HCT116 (cell line): ENCODE measurements at regions not wholly inside any gene's neighbourhood (a gene's known extent, or its start where the extent isn't known, plus 50 kb on each side); places are given as distances from the start of the nearest gene placed in this dataset.

Experiments used
- ATAC-seq: fragments of 200-7000 bp; cut with Tn5 transposase; 2 replicates; pipeline ENCODE4 v1.9.1; 2020; ENCODE audit warnings: mild to moderate bottlenecking, moderate library complexity
- BruUV-seq: library from RNA; stranded (reverse); fragments of 400-500 nt; replicated peaks from 2 replicates; lab custom pipeline; 2021; lab: Mats Ljungman, UMichigan
- CTCF ChIA-PET: fragments of 300-600 bp; sonication (Branson Sonifier 250); formaldehyde crosslinking; loops from one replicate; lab custom pipeline; 2021; ENCODE audit warnings: antibody characterized with exemption; lab: Charles Lee
- POLR2A ChIA-PET: fragments of 300-600, 350-600 bp; sonication (Branson Sonifier 250); formaldehyde crosslinking; loops from one replicate; lab custom pipeline; 2021; ENCODE audit warnings: antibody characterized with exemption; lab: Charles Lee
- RAD21 ChIA-PET, 2 experiments: fragments of 300-600 bp; sonication (Branson Sonifier 250); formaldehyde crosslinking; loops; one replicate each; lab custom pipeline; 2023; ENCODE audit warnings: low total read pairs in 2 of 2; ENCODE audit not compliant: uncharacterized antibody in 2 of 2, unreplicated experiment in 2 of 2, low non-redundant PET in 1 of 2; lab: Charles Lee
- DNase-seq: peaks from one replicate; pipeline ENCODE4 v3.0.0-alpha.2; 2010; ENCODE audit warnings: low read depth, low spot score
- H2AFZ ChIP-seq: fragments of 200-600 bp; shearing (Covaris generic), sonication (generic); 2 replicates; pipeline ENCODE4 v1.6.1; 2017; ENCODE audit warnings: low read depth, mixed run types, mixed read lengths, antibody characterized with exemption, low read length; ENCODE audit not compliant: poor library complexity, severe bottlenecking
- H3K27ac ChIP-seq: 2 replicates; pipeline ENCODE4 v1.5.1; 2012; ENCODE audit warnings: low read depth, low read length
- H3K27me3 ChIP-seq: fragments of 200-600 bp; sonication (generic); 2 replicates; pipeline ENCODE4 v1.6.1; 2016; ENCODE audit warnings: mixed run types, low read length, mixed read lengths; ENCODE audit not compliant: insufficient read depth
- H3K36me3 ChIP-seq, 2 experiments: fragments of 200-500 bp in 1 of 2; fragments of 200-600 bp in 1 of 2; sonication (Bioruptor generic) in 1 of 2; sonication (generic) in 1 of 2; 2 replicates each; pipeline versions ENCODE4 v1.5.1 to v1.6.1; 2014 to 2016; ENCODE audit warnings: low read length in 2 of 2, inconsistent platforms in 1 of 2, mixed read lengths in 1 of 2, mixed run types in 1 of 2; ENCODE audit not compliant: insufficient read depth in 2 of 2, control insufficient read depth in 1 of 2
- H3K4me1 ChIP-seq, 2 experiments: fragments of 200-600 bp in 1 of 2; sonication (generic) in 1 of 2; 2 replicates each; pipeline versions ENCODE4 v1.5.1 to v1.6.1; 2012 to 2017; ENCODE audit warnings: low read length in 2 of 2, inconsistent platforms in 1 of 2, mild to moderate bottlenecking in 1 of 2, mixed read lengths in 1 of 2, mixed run types in 1 of 2, moderate library complexity in 1 of 2; ENCODE audit not compliant: insufficient read depth in 2 of 2, control insufficient read depth in 1 of 2
- H3K4me2 ChIP-seq: fragments of 200-600 bp; sonication (generic); 2 replicates; pipeline ENCODE4 v1.6.1; 2017; ENCODE audit warnings: mixed run types, low read length, mixed read lengths
- H3K4me3 ChIP-seq, 2 experiments: fragments of 200-600 bp in 1 of 2; sonication (generic) in 1 of 2; replicated peaks in 1 of 2; 2 replicates each; pipeline ENCODE4 v1.5.1; 2011 to 2016; ENCODE audit warnings: low read length in 2 of 2, control low read depth in 1 of 2, low read depth in 1 of 2, mild to moderate bottlenecking in 1 of 2, mixed read lengths in 1 of 2, mixed run types in 1 of 2
- H3K79me2 ChIP-seq: fragments of 200-600 bp; sonication (generic); 2 replicates; pipeline ENCODE4 v1.6.1; 2017; ENCODE audit warnings: mild to moderate bottlenecking, mixed run types, low read length, moderate library complexity, mixed read lengths; ENCODE audit not compliant: insufficient read depth
- H3K9ac ChIP-seq: fragments of 200-600 bp; sonication (generic); 2 replicates; pipeline ENCODE4 v1.6.1; 2016; ENCODE audit warnings: low read length, mixed read lengths
- H3K9me2 ChIP-seq: fragments of 200-600 bp; sonication (generic), shearing (Covaris generic); 2 replicates; pipeline ENCODE4 v1.6.1; 2017; ENCODE audit warnings: mixed run types, mild to moderate bottlenecking, moderate library complexity; ENCODE audit not compliant: insufficient read depth
- H3K9me3 ChIP-seq, 2 experiments: fragments of 200-500 bp in 1 of 2; fragments of 200-600 bp in 1 of 2; sonication (Bioruptor generic) in 1 of 2; sonication (generic) in 1 of 2; 2 replicates each; pipeline ENCODE4 v1.6.1; 2014 to 2017; ENCODE audit warnings: low read length in 2 of 2, mixed read lengths in 2 of 2, inconsistent platforms in 1 of 2, low read depth in 1 of 2, mild to moderate bottlenecking in 1 of 2, mixed run types in 1 of 2, moderate library complexity in 1 of 2; ENCODE audit not compliant: control insufficient read depth in 1 of 2, insufficient read depth in 1 of 2
- H4K20me1 ChIP-seq: fragments of 200-600 bp; sonication (generic), shearing (Covaris generic); 2 replicates; pipeline ENCODE4 v1.6.1; 2017; ENCODE audit warnings: mixed run types, mild to moderate bottlenecking, moderate library complexity; ENCODE audit not compliant: insufficient read depth
- ATF3 ChIP-seq: IDR thresholded peaks from 2 replicates; pipeline ENCODE4 v1.6.1; 2012
- CBX3 ChIP-seq: IDR thresholded peaks from 2 replicates; pipeline ENCODE4 v1.6.1; 2012; ENCODE audit warnings: low read depth
- CEBPB ChIP-seq: IDR thresholded peaks from 2 replicates; pipeline ENCODE4 v1.6.1; 2012; ENCODE audit warnings: low read depth
- CTCF ChIP-seq, 3 experiments: fragments of 200-600 bp in 1 of 3; sonication (generic) in 1 of 3; IDR thresholded peaks in 2 of 3; conservative IDR thresholded peaks in 1 of 3; 2 replicates each; pipeline ENCODE4 v1.5.1; 2012 to 2017; ENCODE audit warnings: low read depth in 2 of 3, low read length in 2 of 3, antibody characterized with exemption in 1 of 3, borderline replicate concordance in 1 of 3, control low read depth in 1 of 3, mild to moderate bottlenecking in 1 of 3, mixed read lengths in 1 of 3, mixed run types in 1 of 3, moderate library complexity in 1 of 3; ENCODE audit not compliant: insufficient read depth in 1 of 3
- ELF1 ChIP-seq: IDR thresholded peaks from 2 replicates; pipeline ENCODE4 v1.6.1; 2012; ENCODE audit warnings: low read depth, borderline replicate concordance
- EZH2phosphoT487 ChIP-seq: fragments of 200-600 bp; IDR thresholded peaks from 2 replicates; pipeline ENCODE4 v1.6.1; 2018; ENCODE audit warnings: antibody characterized with exemption, borderline replicate concordance
- JUND ChIP-seq: IDR thresholded peaks from 2 replicates; pipeline ENCODE4 v1.6.1; 2012
- MAX ChIP-seq: IDR thresholded peaks from 2 replicates; pipeline ENCODE4 v1.6.1; 2012
- POLR2A ChIP-seq: IDR thresholded peaks from 2 replicates; pipeline ENCODE4 v1.7.0; 2011; ENCODE audit warnings: borderline replicate concordance; ENCODE audit not compliant: insufficient read depth, insufficient read length; ENCODE audit errors: extremely low read depth
- POLR2AphosphoS5 ChIP-seq: IDR thresholded peaks from 2 replicates; pipeline ENCODE4 v1.6.1; 2011; ENCODE audit warnings: mild to moderate bottlenecking, low read depth, low read length, moderate library complexity
- REST ChIP-seq: IDR thresholded peaks from 2 replicates; pipeline ENCODE4 v1.6.1; 2012; ENCODE audit warnings: low read depth
- SP1 ChIP-seq: IDR thresholded peaks from 2 replicates; pipeline ENCODE4 v1.6.1; 2012; ENCODE audit warnings: low read depth
- SRF ChIP-seq: IDR thresholded peaks from 2 replicates; pipeline ENCODE4 v1.6.1; 2012; ENCODE audit warnings: low read depth
- TCF7L2 ChIP-seq: IDR thresholded peaks from 2 replicates; pipeline ENCODE4 v1.7.0; 2011; ENCODE audit warnings: borderline replicate concordance, inconsistent platforms; ENCODE audit not compliant: insufficient read depth, insufficient read length; ENCODE audit errors: extremely low read depth
- ZBTB33 ChIP-seq: IDR thresholded peaks from 2 replicates; pipeline ENCODE4 v1.6.1; 2011; ENCODE audit warnings: mild to moderate bottlenecking, low read length, moderate library complexity; ENCODE audit not compliant: insufficient replicate concordance; ENCODE audit errors: extremely low read depth
- ZNF274 ChIP-seq: fragments of 200-500 bp; sonication (Bioruptor generic); IDR thresholded peaks from 2 replicates; pipeline ENCODE4 v1.6.1; 2014; ENCODE audit warnings: mild to moderate bottlenecking, low read depth, low read length, inconsistent platforms
- intact Hi-C: fragments of 100-400 bp; cut with micrococcal nuclease; formaldehyde crosslinking; loops from 2 replicates; pipeline ENCODE4 v1.10.0; 2022

- Histone ChIP-seq H3K4me3 (no peak overlapping the region), H2AFZ (no peak overlapping the region), H4K20me1 (no peaks in the 10 kb centered on the region), H3K36me3 (no peaks in the 10 kb centered on the region), H3K4me1 (no peaks in the 10 kb centered on the region), H3K9me3 (no peaks in the 10 kb centered on the region)
- BruUV-seq: no TSS peak
- no peak for ATAC-seq
- intact Hi-C loops: no loop called here
- no peak for TF ChIP-seq TCF7L2
- no peak for TF ChIP-seq EZH2phosphoT487
- TF ChIP-seq REST: no peak
- TF ChIP-seq ATF3: no peak
- no peak for TF ChIP-seq CBX3
- TF ChIP-seq MAX: no peak
- TF ChIP-seq ZBTB33: no peak
- no peak for TF ChIP-seq CEBPB
- no peak for TF ChIP-seq JUND
- no peak for TF ChIP-seq ELF1
- TF ChIP-seq POLR2AphosphoS5: no peak
- TF ChIP-seq CTCF (IDR thresholded peaks at IDR 0.05 in 2 of 3, conservative IDR thresholded peaks at IDR 0.05 in 1 of 3; ENCODE audit: borderline replicate concordance in 1 of 3, insufficient read depth in 1 of 3, low read depth in 2 of 3, low read length in 2 of 3): no peak
- no peak for TF ChIP-seq ZNF274
- no peak for TF ChIP-seq SP1
- no peak for TF ChIP-seq SRF
- no peak for TF ChIP-seq POLR2A
- TF ChIP-seq, all 23 proteins: peak for 0
- ChIA-PET CTCF (no interaction called here), RAD21 (no interaction called here), POLR2A (no interaction called here)
- H3K79me2 ChIP-seq: no peaks in the 10 kb centered on the region
- H3K9me2 ChIP-seq: no peaks in the 10 kb centered on the region
- H3K4me2 ChIP-seq: no peak overlapping the region
- H3K9ac ChIP-seq: no peak overlapping the region
- no peaks in the 10 kb centered on the region for H3K27me3 ChIP-seq
- no peak for DNase-seq
- no peak overlapping the region for H3K27ac ChIP-seq
These were observed 150.5 kb downstream of the TMEM161B start for GRCh38 chr5:88118179-88118578.
